GM18502 (cell line): ENCODE measurements at regions not wholly inside any gene's neighbourhood (a gene's known extent, or its start where the extent isn't known, plus 50 kb on each side); places are given as distances from the start of the nearest gene placed in this dataset.
"Not testable (repeated sequence)": the region's sequence is repeated elsewhere in the genome, so short reads cannot be mapped to it uniquely, and the experiment has no call there.

ENCODE experiments used
- ATAC-seq: cut with Tn5 transposase; IDR thresholded peaks from one replicate; pipeline ENCODE4 v1.9.1; 2021; ENCODE audit warnings: mild to moderate bottlenecking; ENCODE audit not compliant: unreplicated experiment, poor library complexity

DNA sequence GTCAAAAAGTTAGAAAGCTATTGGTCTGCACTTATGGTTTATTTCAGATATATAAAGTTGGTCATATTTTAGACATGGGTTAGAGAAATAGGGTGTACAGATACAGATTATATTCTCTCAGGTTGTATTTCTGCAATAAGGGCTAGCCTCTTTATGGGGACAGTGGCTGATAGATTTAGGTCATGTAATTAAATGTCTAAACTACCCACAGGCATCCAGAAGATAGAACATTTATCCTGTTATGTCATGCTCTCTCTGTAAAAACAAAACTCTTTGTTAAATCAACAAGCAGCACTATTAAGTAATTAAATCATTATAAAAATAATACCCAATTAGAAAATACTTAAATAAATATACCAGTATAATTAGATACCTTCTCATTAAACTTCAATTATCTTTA lies 612.6 kb upstream of the CITED2 start:
- no peak for ATAC-seq

DNA sequence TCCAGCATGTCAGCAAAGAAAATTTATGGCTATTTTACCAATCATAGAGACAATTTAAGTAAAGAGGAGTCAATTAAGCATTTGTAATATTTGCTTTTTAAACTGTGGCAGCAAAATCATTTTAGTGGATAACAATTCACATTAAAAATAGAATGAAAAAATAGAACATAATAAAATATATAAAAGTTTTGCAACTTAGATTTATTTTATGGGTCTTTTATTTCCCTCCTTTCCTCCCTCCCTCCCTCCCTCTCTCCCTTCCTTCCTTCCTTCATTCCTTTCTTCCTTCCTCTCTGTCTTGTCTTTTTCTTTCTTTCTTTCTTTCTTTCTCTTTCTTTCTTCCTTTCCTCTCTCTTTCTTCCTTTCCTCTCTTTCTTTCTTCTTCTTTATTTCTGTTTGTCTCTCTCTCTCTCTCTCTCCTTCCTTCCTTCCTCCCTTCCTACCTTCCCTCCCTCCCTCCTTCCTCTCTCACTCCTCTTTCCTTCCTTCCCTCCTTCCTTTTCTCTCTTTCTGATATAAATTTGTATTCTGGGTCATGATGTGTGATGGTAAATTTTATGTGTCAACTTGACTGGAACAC lies 610.9 kb upstream of the CITED2 start:
- ATAC-seq = no peak

DNA sequence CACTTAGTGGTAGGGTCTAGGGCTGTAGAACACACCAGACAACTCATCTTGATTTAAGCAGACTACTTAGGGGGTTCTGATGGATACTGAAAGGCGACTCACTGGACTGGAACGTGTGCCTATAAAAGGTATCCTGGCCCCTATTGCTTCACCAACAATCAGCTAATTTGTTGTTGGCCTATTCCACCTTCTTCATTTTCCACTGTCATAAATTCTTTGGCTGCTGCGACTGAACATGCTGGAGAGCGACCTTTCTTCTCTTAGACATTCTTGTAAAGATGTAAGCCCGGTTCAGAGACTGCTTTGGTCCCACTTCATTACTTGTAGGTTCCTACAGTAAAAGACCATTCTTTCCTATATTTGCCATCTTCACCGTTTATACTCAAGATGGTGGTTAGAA lies 609.9 kb upstream of the CITED2 start:
- ATAC-seq = no peak

DNA sequence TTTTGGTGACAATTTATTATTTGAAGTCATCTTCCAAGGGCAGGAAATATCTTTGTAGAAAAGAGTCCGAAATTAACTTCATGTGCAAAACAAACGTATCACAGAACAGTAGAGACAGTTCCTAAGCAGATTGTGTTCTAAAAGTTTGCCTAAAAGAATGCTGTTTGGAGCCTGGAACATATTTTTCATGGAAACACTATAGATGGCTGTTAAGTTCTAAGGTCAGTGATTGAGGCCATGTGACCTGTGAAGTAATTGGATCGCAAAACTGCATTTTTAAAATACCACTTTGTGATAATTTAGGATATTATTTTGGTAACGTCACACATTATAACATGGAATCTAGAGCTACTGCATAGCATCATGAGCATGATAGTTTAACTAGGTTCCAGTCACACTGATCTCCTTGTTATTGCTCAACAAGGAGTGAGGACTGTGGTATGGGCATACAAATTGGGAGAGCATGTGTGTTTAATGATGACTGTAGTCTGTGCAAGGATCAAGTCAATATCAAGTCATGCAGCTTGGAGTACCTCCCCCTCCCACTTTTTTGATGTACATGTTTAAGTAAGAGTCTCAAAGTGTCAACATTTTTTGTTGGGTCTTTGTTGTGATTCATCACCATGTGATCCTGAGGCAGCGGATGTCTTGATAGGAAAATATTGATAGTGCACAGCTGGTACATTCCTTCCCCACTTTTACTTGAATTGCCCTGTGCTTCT lies 609.3 kb upstream of the CITED2 start:
- ATAC-seq = no peak

DNA sequence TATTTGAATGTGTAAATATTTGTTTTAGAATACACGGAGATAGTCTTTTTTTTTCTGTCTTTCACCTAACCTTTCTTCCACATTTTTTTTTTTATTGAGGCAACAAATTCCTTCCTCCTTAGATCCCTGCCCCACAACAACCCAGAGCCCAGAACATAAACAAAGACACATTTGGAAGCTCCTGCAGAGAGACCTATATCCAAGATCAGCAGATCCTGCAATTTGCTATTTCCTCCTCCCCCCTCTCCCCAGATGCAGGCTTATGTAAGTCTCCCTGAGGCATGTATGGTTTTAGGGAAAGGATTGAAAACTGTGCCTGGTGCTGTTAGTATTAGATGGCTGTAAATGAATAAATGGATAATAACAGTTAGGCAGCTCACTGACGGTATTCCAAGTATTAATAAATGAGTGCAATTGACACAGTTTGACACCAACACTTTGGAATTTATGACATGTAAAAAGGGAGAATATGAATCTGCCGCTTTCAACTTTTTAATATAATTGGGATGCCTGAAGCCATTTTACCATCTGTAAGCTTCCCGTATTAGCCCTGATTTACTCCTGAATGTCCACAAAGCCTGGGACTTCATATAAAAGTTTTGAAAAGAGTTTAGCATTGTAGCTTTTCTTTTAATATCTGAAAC lies 608.3 kb upstream of the CITED2 start:
- no peak for ATAC-seq

DNA sequence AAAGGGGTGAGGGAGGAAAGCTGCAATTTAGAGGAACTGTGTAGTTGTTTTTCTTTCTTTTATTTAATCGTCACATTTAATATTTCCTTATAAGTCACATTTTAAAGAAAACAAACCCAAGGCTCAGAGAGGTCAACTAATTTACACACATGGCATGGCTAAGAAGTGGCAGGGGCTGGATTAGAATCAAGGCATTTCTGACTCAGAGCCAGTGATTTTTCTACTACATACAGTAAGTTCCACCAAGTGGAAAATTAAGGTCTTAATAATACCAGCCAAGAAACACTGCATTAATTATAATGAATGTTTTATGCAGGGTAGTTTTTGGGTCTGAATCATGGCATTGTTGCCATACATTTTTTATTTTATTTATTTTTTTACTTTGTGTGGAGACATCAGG lies 607.7 kb upstream of the CITED2 start:
- ATAC-seq = no peak

DNA sequence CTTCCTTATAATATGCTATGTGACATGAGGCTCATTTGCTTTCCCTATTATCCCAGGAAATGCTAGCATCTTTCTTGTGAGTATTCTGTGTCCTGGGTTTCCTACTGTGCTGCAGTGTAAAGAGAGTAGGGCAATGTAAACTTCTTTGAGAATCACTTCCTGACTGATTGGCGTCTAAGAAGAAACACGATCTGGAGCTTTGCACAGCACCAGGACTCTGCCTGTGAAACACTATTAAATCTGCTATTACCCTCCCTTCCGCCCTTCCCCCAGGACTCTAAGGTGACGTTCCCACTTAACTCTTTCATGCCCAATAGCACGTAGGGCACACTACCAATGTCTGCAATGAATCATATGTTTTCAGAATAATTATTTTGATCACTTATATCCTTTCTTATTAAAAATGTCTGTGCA lies 607.3 kb upstream of the CITED2 start:
- ATAC-seq = no peak

DNA sequence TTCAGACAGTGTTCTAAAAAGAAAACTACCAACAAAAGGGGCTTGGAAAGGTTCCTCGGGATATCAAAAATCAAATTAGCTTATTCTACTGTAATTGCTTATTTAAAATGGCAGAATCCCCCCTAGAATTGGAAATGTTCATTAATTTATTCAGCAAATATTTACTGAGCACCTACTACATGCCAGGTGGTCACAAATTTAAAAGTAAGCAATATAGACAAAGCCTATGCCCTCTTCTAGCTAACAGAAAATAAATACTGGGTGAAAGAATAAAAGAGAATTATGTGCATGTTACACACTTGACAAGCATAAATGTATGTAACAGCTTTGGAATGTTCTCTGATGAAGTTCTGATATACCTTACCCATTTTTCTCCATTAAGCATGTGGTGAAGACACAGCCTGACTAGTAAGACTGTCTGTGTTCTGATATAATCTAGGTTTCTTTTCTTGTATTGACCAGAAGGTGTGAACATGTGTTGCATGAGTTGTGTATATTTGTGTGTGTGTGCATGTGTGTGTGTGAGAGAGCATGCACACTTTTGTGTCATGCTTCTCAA lies 606.7 kb upstream of the CITED2 start:
- no peak for ATAC-seq

DNA sequence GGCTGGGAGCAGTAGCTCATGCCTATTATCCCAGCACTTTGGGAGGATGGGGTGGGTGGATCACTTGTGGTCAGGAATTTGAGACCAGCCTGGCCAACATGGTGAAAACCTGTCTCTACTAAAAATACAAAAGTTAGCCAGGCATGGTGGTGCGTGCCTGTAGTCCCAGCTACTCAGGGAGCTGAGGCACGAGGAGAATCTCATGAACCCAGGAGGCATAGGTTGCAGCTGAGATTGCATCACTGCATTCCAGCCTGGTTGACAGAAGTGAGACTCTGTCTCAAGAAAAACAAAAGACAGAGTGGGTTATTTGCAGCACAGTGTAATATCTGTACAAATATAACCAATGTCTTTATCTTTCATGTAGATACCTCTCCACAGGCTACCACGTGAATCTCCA lies 606.2 kb upstream of the CITED2 start:
- not testable (repeated sequence) for ATAC-seq

DNA sequence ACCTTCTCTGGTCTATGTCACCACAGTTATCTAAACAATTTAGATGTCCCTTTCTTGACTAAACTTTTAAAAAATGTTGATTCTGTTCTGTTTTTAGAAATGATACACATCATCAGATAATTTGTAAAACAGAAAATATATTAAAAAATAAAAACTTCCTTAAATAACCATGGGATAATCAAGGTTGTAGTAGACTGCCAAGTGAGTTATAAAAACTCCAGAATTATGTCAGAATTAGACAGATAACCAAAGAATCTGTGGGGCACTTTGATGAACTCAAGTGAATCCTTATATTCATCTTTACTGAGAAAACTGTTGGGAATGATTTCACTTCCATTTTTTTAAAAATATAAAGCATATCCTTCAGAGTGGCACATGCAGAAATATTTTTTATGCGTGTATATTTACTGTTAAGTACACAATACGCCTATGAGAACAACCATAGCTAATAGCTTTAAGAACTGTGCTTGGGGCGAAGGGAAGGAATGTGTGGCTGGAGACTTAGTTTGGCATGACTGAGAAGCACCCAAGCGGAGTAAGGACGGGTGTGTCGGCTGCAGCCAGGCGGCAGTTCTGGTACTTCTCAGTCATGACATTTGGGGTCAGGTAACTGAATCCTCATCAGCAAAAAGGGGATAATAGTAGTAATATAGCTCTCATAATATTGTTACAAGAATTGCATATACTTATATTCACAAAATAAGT lies 604.7 kb upstream of the CITED2 start:
- ATAC-seq = no peak

DNA sequence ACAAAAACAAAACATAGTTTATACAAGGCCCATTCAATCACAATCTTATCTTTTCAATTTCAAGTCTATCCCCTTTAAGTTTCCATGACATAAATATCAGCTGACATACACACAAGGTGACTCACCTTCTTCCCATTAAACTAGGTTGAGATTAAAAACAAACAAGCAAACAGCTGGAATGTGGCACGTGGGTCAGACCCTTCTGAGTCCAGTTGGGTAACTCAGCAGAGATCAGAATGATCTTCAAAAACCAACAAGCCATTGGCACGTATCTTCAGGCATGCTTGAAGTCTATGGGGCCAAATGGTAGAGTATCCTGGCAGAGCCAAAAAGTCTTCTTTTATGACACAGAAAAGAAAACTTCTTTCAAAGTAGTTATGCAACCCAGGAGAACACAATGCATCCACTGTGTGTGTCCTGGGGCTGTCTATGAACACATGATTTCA lies 603.5 kb upstream of the CITED2 start:
- ATAC-seq = no peak

DNA sequence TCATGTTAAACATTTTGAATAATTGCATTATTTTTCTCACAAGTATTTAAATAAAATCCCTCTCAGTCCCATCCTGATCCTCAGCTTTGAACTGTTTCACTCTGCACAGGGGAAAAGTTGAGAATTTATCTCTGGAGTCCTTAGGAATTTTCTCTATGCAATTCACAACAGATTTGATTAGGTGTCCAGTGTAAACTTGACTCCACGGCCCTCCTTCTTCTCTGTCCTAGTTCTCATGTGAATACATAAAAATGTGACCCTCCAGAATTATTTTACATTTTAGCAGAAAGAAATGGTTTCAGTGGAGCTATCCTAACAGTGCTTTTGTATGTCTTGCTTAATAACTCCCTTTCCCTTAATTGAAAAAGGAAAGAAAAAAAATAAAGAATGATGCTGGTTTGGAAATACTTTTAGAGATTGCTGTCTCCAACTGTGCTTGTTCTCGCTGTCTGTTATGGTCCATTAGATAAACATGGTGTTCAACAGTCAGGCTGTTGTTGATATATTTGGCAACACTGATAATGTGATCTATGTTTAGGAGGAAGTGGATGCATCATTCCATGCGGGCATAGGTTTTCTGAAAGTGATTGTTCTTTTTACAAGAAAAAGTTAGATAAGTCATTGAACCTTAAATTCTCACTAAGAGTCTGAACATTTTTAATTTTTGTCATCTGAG lies 599.4 kb upstream of the CITED2 start:
- no peak for ATAC-seq

DNA sequence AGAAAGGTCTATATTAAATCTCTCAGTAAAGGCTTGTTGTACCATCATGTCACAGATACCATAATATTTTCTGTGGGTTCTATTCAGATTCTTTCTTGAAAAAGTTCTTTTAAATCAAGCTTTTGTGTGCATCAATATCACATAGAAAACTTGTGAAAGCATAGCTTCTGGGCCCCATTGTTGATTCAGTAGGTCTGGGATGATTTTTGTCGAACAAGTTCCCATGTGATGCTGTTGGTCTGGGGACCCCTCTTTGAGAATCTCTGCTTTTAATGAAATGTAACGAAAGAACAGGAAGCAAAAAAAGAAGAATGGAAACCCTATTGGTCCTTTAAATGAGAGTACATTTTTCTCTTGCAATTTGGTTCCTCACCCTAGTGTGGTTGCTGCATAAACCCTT lies 597.7 kb upstream of the CITED2 start:
- ATAC-seq = no peak

DNA sequence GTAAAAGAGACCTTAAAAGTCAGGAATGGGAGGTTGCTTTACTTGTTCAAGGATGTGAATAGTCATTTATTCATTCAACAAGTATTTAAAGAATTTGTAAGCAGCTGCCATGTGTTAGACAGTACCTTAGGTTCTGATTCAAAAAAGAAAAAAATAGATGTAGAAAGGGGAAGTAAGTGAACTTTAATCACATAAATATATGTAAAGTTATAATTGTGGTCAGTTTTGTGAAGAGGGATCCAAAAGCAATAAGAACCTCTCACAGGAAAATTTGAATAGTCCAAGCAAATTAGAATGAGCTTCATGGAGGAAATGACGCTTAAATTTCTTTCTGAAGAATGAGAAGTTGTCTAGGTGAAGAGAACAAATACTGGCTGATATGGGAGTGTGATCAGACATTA lies 596.1 kb upstream of the CITED2 start:
- no peak for ATAC-seq

DNA sequence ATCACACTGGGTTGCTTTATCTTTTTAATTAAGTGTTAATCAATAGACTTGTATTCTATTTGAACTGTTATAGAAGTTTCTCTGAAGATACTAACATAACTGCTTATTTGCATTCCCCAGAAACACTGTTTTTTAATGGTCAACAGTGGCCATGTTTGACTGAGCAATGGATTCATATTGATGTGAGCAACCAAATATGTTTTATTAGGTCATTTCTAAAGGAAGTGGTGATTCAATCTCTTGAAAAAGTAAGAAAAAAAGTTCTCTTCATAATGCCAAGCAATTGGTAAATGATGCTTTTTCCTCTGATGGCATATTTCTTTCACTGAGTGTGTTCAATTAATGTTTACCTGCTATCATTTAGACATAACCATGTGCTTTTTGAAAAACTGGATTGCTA lies 593.0 kb upstream of the CITED2 start:
- ATAC-seq = no peak

DNA sequence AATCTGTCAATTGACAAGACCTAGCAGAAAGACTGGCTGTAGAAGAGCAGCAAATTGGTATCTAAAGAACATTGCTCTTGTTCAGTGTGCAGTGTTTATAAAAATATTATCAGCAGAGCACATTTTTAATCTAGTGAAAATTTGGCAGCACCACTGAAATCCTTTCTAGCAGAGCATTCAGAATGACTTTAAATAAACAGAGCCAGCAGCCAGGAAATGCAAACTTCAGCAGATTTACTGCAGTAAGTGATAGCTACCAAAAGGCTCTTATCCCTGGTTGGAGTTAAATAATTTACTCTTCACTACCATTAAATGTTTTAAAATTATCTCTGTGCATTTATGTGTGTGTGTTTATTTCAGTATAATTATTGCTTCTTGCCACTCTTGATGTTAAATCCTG lies 590.9 kb upstream of the CITED2 start:
- ATAC-seq = no peak

DNA sequence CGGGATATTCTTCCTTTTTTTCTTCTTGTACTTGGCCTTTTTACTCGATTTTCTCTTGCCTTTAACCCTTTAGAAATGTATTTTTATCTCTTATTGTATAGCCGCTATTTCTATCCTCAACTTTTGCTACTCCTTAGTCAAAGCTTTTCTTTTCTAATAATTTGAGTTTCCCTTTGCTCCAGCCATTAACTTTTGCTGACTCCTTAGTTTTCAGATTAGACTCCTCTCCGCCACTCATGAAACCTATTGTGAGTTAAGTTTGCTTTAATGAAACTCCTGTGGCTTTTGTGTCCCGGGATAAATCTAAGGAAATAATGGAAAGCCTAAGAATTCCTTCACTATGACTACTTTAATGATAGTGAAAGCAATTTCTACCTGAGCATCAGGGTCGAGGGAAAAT lies 590.3 kb upstream of the CITED2 start:
- no peak for ATAC-seq

DNA sequence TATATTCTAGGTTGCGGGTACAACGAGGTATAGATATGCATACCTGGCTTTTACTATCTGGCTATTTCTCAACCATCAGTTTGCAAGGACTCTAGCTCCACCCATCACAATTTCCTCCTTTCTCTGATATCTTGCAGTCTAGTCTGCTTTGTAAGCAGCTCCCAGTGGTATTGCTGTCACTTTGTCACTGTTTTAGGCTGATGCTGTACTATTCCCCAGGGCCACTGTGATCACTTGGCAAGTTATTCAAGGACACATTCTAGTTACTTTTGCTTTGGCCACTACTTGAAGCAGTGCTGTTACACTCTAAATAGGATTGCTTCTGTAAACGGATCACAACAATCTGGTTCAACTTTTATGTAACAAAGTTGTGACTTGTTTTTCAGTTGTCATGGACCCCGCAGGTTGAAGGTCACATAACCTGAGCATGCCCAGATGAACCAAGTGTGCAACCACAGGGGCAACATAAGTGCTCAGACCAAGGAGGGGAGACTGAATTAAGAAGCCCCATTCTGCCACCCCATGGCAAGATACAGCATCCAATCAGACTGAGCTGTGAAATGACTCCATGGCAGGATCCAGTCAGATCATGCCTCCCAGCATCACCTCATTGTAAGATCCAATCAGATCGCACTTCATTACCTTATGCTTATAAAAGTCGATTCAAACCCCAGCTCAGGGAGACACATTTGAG lies 588.4 kb upstream of the CITED2 start:
- no peak for ATAC-seq

DNA sequence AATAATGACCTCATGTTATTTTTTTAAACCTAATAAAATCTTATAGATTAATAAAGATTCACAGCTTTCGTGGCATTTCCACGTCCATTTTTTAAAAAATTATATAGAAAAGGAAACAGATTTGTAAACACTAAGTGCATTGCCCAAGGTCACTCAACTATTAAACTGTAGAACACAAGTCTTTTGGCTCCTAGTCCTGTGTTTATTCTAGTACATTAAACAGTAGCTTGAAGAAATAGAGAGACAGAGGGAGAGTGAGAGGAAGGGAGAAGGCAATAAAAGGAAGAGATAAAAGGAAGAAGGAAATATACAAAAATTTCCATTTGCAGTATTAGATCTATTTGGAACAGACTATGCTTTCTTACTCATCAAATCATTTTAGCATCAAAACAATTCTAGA lies 586.7 kb upstream of the CITED2 start:
- ATAC-seq = no peak

DNA sequence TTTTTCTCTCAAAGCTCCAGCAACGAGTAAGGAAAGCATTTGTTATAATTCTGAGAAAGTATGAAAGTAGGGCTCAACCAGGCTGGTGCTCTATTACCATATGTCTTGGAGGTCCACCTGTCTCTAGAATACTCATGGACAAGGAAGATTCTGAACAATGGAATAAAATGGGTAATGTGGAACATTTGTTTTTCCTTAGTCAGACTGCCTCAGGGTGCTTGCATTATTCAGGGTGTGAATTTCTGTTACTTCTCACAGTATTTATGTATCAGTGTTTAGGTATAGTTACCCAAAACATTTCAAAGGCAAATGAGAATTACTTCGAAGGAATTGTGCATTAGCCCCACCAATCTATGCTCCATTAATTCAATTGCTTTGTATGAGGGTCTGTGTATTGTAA lies 586.2 kb upstream of the CITED2 start:
- no peak for ATAC-seq
